IPS DF 4.7 (cell line): ENCODE measurements at regions not wholly inside any gene's neighbourhood (a gene's known extent, or its start where the extent isn't known, plus 50 kb on each side); places are given as distances from the start of the nearest gene placed in this dataset.

Experiments used
- DNase-seq: peaks from one replicate; pipeline ENCODE4 v3.0.0-alpha.2; 2013; ENCODE audit warnings: low spot score; ENCODE audit errors: extremely low read depth

GRCh38 chr11:122062763-122063162 is 53.3 kb downstream of the BLID start:
- DNase-seq: no peak

GRCh38 chr11:122059565-122059964 is 56.5 kb downstream of the BLID start:
- DNase-seq: no peak

- DNase-seq: no peak
These were observed 65.9 kb downstream of the BLID start for GRCh38 chr11:122050021-122050690.

- DNase-seq: no peak
These were observed 67.6 kb downstream of the BLID start for GRCh38 chr11:122048401-122048800.

- DNase-seq: no peak
These were observed 69.2 kb downstream of the BLID start for GRCh38 chr11:122046846-122047245.

- DNase-seq: no peak
These were observed 69.6 kb downstream of the BLID start for GRCh38 chr11:122046438-122046837.

- no peak for DNase-seq
These were observed 70.8 kb downstream of the BLID start for GRCh38 chr11:122045181-122045586.

- no peak for DNase-seq
These were observed 71.9 kb downstream of the BLID start for GRCh38 chr11:122044086-122044485.

GRCh38 chr11:122042981-122043380 is 73.0 kb downstream of the BLID start:
- DNase-seq: no peak

- no peak for DNase-seq
These were observed 75.6 kb downstream of the BLID start for GRCh38 chr11:122040464-122040863.

GRCh38 chr11:122038543-122038942 is 77.5 kb downstream of the BLID start:
- DNase-seq: no peak

GRCh38 chr11:122037911-122038310 is 78.1 kb downstream of the BLID start:
- no peak for DNase-seq

- no peak for DNase-seq
These were observed 79.5 kb downstream of the BLID start for GRCh38 chr11:122036493-122036892.

GRCh38 chr11:122036018-122036417 is 80.0 kb downstream of the BLID start:
- DNase-seq: no peak

GRCh38 chr11:122033631-122034030 is 82.4 kb downstream of the BLID start:
- DNase-seq: no peak

- DNase-seq: no peak
These were observed 82.8 kb downstream of the BLID start for GRCh38 chr11:122033193-122033592.

GRCh38 chr11:122032317-122032716 is 83.7 kb downstream of the BLID start:
- DNase-seq: no peak

- no peak for DNase-seq
These were observed 84.2 kb downstream of the BLID start for GRCh38 chr11:122031813-122032212.

- no peak for DNase-seq
These were observed 85.7 kb downstream of the BLID start for GRCh38 chr11:122030286-122030685.

GRCh38 chr11:122028545-122028944 is 87.5 kb downstream of the BLID start:
- DNase-seq: no peak

- DNase-seq: no peak
These were observed 88.0 kb downstream of the BLID start for GRCh38 chr11:122028036-122028435.

- DNase-seq: no peak
These were observed 90.3 kb downstream of the BLID start for GRCh38 chr11:122025757-122026156.

- DNase-seq: no peak
These were observed 91.7 kb downstream of the BLID start for GRCh38 chr11:122024278-122024677.
